ENCODE measurements at regions not wholly inside any gene's neighbourhood (a gene's known extent, or its start where the extent isn't known, plus 50 kb on each side); places are given as distances from the start of the nearest gene placed in this dataset.

- no peaks in the 10 kb centered on the region for H3K9me3 ChIP-seq (ENCODE audit: low read depth, low read length)
- DNase-seq (ENCODE audit: insufficient read length, low spot score, missing footprints), result no peak
- no peak overlapping the region for H3K4me2 ChIP-seq (ENCODE audit: insufficient read depth, low read length)
- no peaks in the 10 kb centered on the region for H3K79me2 ChIP-seq (ENCODE audit: insufficient read depth, low read length)
- H3K27me3 ChIP-seq (ENCODE audit: insufficient read depth, low read length), result no peaks in the 10 kb centered on the region
- no peaks in the 10 kb centered on the region for H3K4me1 ChIP-seq (ENCODE audit: insufficient read depth, low read length)
- no peak overlapping the region for H3K27ac ChIP-seq (ENCODE audit: low read depth, low read length)
- no peak overlapping the region for H3K4me3 ChIP-seq (ENCODE audit: insufficient read depth, low read length)
- H3K36me3 ChIP-seq (ENCODE audit: insufficient read depth, low read length), result no peaks in the 10 kb centered on the region
- H2AFZ ChIP-seq (ENCODE audit: low read length), result no peak overlapping the region
- H4K20me1 ChIP-seq (ENCODE audit: insufficient read depth, low read length), result no peaks in the 10 kb centered on the region
- TF ChIP-seq, protein P1, sequence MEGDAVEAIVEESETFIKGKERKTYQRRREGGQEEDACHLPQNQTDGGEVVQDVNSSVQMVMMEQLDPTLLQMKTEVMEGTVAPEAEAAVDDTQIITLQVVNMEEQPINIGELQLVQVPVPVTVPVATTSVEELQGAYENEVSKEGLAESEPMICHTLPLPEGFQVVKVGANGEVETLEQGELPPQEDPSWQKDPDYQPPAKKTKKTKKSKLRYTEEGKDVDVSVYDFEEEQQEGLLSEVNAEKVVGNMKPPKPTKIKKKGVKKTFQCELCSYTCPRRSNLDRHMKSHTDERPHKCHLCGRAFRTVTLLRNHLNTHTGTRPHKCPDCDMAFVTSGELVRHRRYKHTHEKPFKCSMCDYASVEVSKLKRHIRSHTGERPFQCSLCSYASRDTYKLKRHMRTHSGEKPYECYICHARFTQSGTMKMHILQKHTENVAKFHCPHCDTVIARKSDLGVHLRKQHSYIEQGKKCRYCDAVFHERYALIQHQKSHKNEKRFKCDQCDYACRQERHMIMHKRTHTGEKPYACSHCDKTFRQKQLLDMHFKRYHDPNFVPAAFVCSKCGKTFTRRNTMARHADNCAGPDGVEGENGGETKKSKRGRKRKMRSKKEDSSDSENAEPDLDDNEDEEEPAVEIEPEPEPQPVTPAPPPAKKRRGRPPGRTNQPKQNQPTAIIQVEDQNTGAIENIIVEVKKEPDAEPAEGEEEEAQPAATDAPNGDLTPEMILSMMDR (IDR thresholded peaks at IDR 0.05; ENCODE audit: extremely low read depth, low read depth, low read length), result no peak
These were observed 199.8 kb downstream of the ZNF608 start for GRCh38 chr5:124546643-124547042.

DNA sequence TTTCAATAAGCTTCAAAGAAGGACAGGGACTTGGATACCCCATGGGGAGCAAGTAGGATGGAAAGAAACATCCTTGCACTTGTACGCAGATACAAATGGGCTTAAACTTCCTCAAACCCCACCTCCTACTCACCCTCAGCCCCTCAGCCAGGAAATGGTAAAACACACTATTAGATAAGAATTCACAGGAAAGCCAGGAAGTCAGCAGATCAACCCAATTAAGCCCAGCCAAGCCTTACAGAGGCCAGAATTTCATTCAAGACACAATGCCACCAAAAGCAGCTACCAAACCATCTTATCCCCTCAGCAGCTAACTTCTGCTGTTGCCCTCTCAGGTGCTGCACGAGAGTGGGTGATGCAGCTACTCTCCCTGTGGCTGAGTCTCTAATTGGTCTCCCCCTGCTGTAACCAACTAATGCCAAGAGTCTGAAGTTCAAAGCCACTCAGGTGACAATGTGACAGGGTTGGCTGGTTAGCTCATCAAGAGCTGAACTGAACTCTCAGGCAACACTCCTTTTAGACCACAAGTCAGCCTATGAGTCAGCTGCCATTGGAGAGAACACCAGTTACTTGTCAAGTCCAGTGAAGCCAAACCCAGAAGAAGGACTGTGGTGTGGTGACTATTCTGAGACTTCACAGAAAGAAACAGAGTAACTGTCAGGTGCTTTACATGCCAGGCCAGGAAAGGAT is 201.9 kb downstream of the ZNF608 start:
- Histone ChIP-seq H3K4me1 (ENCODE audit: insufficient read depth, low read length) (no peaks in the 10 kb centered on the region), H3K4me3 (ENCODE audit: insufficient read depth, low read length) (no peak overlapping the region), H3K79me2 (ENCODE audit: insufficient read depth, low read length) (no peaks in the 10 kb centered on the region), H3K9me3 (ENCODE audit: low read depth, low read length) (no peaks in the 10 kb centered on the region), H3K4me2 (ENCODE audit: insufficient read depth, low read length) (no peak overlapping the region), H3K27ac (ENCODE audit: low read depth, low read length) (no peak overlapping the region), H3K27me3 (ENCODE audit: insufficient read depth, low read length) (no peaks in the 10 kb centered on the region), H4K20me1 (ENCODE audit: insufficient read depth, low read length) (no peaks in the 10 kb centered on the region), H3K36me3 (ENCODE audit: insufficient read depth, low read length) (no peaks in the 10 kb centered on the region), H2AFZ (ENCODE audit: low read length) (no peak overlapping the region)
- TF ChIP-seq, protein P1 (IDR thresholded peaks at IDR 0.05; ENCODE audit: extremely low read depth, low read depth, low read length), result no peak
- no peak for DNase-seq (ENCODE audit: insufficient read length, low spot score, missing footprints)

DNA sequence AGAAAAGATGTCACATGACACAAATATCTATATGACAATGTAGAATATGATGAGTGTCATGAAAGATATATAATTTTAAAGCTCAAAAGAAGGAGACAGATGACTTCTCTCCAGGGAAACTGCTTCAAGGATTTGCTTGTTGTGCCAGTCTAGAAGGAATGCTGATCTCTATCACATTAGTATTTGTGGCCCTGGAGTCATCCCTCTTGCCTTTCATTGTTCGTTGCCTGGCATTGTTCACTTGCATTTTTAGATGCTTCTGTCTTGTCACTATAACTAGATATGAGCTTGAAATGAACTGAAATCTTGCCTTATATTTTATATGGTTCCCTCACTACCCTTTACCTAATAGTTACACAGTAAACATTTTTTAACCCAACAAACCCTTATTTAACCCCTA is 207.5 kb downstream of the ZNF608 start:
- H3K36me3 ChIP-seq (ENCODE audit: insufficient read depth, low read length), result no peaks in the 10 kb centered on the region
- H2AFZ ChIP-seq (ENCODE audit: low read length), result no peak overlapping the region
- TF ChIP-seq, protein P1 (IDR thresholded peaks at IDR 0.05; ENCODE audit: extremely low read depth, low read depth, low read length), result no peak
- no peak overlapping the region for H3K4me3 ChIP-seq (ENCODE audit: insufficient read depth, low read length)
- no peak overlapping the region for H3K4me2 ChIP-seq (ENCODE audit: insufficient read depth, low read length)
- H3K27me3 ChIP-seq (ENCODE audit: insufficient read depth, low read length), result no peaks in the 10 kb centered on the region
- no peak for DNase-seq (ENCODE audit: insufficient read length, low spot score, missing footprints)
- no peak overlapping the region for H3K27ac ChIP-seq (ENCODE audit: low read depth, low read length)
- no peaks in the 10 kb centered on the region for H4K20me1 ChIP-seq (ENCODE audit: insufficient read depth, low read length)
- no peaks in the 10 kb centered on the region for H3K4me1 ChIP-seq (ENCODE audit: insufficient read depth, low read length)
- no peaks in the 10 kb centered on the region for H3K9me3 ChIP-seq (ENCODE audit: low read depth, low read length)
- no peaks in the 10 kb centered on the region for H3K79me2 ChIP-seq (ENCODE audit: insufficient read depth, low read length)

- Histone ChIP-seq H3K79me2 (ENCODE audit: insufficient read depth, low read length) (no peaks in the 10 kb centered on the region), H3K27ac (ENCODE audit: low read depth, low read length) (no peak overlapping the region), H2AFZ (ENCODE audit: low read length) (no peak overlapping the region), H3K4me2 (ENCODE audit: insufficient read depth, low read length) (no peak overlapping the region), H4K20me1 (ENCODE audit: insufficient read depth, low read length) (no peaks in the 10 kb centered on the region), H3K4me3 (ENCODE audit: insufficient read depth, low read length) (no peak overlapping the region), H3K4me1 (ENCODE audit: insufficient read depth, low read length) (no peaks in the 10 kb centered on the region), H3K9me3 (ENCODE audit: low read depth, low read length) (no peaks in the 10 kb centered on the region), H3K36me3 (ENCODE audit: insufficient read depth, low read length) (no peaks in the 10 kb centered on the region), H3K27me3 (ENCODE audit: insufficient read depth, low read length) (no peaks in the 10 kb centered on the region)
- no peak for DNase-seq (ENCODE audit: insufficient read length, low spot score, missing footprints)
- TF ChIP-seq, protein P1 (IDR thresholded peaks at IDR 0.05; ENCODE audit: extremely low read depth, low read depth, low read length), result no peak
These were observed 208.2 kb downstream of the ZNF608 start for GRCh38 chr5:124538191-124538590.
